ENCODE measurements at regions not wholly inside any gene's neighbourhood (a gene's known extent, or its start where the extent isn't known, plus 50 kb on each side); places are given as distances from the start of the nearest gene placed in this dataset.

DNA sequence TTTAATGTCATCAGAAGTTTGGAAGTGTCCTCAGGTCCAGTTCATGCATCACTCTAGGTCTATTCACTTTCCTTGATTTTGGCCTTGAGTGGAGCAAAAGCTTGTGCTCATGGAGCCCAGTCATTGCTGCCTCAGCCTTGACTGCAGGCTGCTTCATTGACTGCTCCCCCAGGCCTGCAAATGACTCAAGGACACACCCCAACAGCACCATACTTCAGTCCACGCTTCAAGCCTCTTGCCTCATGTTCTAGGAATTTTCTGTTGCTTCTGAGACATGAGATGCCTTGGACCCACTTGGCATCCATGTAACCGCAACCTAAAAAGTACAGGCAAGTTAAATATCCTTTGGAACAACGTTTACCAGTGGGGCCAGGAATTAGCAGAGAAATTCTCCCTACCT lies 193.7 kb downstream of the PIK3R1 start:
- H3K4me3 ChIP-seq (ENCODE audit: low read depth, low read length): no peak overlapping the region
- TF ChIP-seq, protein P1, sequence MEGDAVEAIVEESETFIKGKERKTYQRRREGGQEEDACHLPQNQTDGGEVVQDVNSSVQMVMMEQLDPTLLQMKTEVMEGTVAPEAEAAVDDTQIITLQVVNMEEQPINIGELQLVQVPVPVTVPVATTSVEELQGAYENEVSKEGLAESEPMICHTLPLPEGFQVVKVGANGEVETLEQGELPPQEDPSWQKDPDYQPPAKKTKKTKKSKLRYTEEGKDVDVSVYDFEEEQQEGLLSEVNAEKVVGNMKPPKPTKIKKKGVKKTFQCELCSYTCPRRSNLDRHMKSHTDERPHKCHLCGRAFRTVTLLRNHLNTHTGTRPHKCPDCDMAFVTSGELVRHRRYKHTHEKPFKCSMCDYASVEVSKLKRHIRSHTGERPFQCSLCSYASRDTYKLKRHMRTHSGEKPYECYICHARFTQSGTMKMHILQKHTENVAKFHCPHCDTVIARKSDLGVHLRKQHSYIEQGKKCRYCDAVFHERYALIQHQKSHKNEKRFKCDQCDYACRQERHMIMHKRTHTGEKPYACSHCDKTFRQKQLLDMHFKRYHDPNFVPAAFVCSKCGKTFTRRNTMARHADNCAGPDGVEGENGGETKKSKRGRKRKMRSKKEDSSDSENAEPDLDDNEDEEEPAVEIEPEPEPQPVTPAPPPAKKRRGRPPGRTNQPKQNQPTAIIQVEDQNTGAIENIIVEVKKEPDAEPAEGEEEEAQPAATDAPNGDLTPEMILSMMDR (IDR thresholded peaks at IDR 0.05; ENCODE audit: insufficient read depth, low read length): no peak
- DNase-seq (ENCODE audit: low read depth): peak; percentile 70

DNA sequence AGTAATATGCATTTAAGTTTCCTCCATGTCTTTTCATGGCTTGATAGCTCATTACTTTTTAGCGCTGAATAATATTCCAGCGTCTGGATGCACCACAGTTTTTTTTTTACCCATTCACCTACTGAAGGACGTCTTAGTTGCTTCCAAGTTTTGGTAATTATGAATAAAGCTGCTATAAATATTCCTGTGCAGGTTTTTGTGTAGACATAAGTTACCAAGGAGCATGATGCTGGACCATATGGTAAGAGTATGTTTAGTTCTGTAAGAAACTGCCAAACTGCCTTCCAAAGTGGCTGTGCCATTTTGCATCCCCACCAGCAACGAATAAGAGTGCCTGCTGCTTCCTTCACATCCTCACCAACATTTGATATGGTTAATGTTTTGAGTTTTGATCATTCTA lies 195.6 kb downstream of the PIK3R1 start:
- no peak overlapping the region for H3K4me3 ChIP-seq (ENCODE audit: low read depth, low read length)
- DNase-seq (ENCODE audit: low read depth): no peak
- TF ChIP-seq, protein P1 (IDR thresholded peaks at IDR 0.05; ENCODE audit: insufficient read depth, low read length): no peak

DNA sequence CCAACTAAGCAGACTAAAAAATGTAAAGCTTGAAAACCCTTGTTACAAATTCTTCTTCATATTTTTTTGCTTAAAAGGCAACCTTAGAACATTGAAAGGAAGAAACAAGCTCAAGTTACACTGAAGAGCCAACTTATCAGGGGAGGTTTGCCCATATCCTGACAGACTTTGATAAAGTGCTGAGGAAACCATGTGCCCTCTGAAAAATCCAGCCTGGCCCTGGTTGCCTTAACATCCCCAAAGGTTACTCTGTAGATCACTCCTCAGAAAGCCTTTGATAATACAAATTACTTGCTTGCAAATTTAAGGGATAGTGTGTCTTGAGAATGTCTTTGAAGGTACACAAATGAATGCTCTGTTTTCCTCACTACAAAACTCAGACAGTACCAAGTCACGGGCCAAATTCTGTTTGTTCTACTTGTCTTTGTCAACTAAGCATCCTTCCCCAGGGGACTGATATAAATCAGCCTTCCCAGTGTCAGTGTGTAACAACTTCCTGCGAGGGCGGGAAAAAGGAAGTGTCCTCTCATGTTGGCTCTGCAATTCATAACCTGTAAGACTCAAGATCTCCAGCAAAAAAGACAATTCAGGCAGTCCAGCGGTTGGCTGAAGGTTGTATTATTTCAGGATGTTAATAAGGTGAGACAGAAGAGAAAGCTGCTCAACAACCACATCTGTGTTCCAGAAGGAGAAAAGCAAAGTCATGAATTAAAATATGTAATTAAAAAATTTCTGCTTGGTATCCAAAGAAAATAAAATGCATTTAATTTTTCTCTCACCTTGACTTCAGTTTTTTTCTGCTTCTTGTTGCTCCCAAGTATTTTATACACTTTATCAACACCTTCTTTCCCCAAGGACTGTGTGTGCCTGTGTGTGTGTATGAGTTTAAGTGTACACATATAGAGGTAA lies 199.9 kb downstream of the PIK3R1 start:
- TF ChIP-seq, protein P1 (IDR thresholded peaks at IDR 0.05; ENCODE audit: insufficient read depth, low read length): no peak
- no peak for DNase-seq (ENCODE audit: low read depth)
- H3K4me3 ChIP-seq (ENCODE audit: low read depth, low read length): no peak overlapping the region

DNA sequence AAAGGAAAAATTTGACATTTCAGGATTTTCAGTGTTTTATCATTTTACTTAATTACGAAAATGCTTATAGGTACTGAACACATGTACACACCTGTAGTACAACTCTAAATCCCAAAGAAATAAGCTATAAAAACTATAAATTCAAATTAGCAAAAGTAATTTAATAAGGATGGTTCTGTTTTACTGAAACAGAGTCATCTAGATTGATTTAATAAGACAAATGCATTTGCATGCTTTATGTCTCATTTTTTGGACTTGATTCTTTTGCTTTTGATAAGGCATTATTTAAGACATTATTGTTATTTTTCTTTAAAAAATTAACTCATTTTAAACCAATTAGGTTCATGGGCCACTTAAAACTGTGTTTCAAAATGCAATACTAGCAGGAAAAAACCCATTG lies 201.2 kb downstream of the PIK3R1 start:
- TF ChIP-seq, protein P1 (IDR thresholded peaks at IDR 0.05; ENCODE audit: insufficient read depth, low read length): no peak
- DNase-seq (ENCODE audit: low read depth): no peak
- no peak overlapping the region for H3K4me3 ChIP-seq (ENCODE audit: low read depth, low read length)

DNA sequence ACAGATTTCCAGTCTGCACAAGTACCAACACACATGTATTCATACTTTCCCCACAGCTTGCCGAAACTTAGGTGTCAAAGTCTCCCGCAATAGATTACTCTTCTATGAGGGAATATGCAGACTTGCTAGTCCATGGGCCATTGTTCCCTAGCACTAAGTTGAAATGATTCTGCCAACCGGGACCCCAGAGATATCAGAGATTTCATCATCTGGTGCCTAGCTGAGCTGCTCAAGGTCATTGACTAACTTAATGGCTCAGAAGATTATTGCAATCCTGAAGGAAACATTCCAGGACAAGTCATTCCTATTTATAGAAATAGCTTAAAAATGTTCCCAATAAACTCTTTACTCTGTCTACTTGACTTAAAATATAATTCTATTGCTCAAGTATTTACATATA lies 202.6 kb downstream of the PIK3R1 start:
- peak; percentile 83 for DNase-seq (ENCODE audit: low read depth)

DNA sequence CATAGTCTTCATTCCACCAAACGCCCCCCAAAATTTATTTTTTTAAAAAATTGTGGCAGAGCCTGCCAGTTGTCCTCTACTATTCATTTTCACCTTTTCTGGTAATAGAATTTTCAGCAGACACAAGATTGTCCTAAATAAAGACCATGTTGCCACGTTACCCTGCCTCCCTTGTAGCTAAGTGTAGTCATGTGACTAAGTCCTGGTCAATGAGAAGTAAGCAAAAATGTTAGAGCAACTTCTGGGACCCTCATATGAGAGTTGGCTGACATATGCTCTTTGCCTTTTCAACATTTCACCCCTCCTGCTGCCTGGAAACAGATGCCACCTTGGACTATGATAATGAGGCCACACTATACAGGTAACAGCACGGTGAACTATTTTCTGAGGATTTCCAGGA lies 203.1 kb downstream of the PIK3R1 start:
- TF ChIP-seq, protein P1 (IDR thresholded peaks at IDR 0.05; ENCODE audit: insufficient read depth, low read length): no peak
- no peak overlapping the region for H3K4me3 ChIP-seq (ENCODE audit: low read depth, low read length)
- DNase-seq (ENCODE audit: low read depth): no peak

More for the DNA sequence above, 202.6 kb downstream of the PIK3R1 start:
- TF ChIP-seq, protein P1 (IDR thresholded peaks at IDR 0.05; ENCODE audit: insufficient read depth, low read length): no peak
- no peak overlapping the region for H3K4me3 ChIP-seq (ENCODE audit: low read depth, low read length)

Measured in fibroblast of the aortic adventitia (primary cell).